ENCODE measurements at regions not wholly inside any gene's neighbourhood (a gene's known extent, or its start where the extent isn't known, plus 50 kb on each side); places are given as distances from the start of the nearest gene placed in this dataset.
"Not testable (repeated sequence)": the region's sequence is repeated elsewhere in the genome, so short reads cannot be mapped to it uniquely, and the experiment has no call there.

GRCh38 chr1:181173761-181174447, 85.4 kb downstream of the IER5 start:
- no peak for DNase-seq

- no peak for DNase-seq
Observed at GRCh38 chr1:181174861-181175260, 86.4 kb downstream of the IER5 start.

- no peak for DNase-seq
Observed at GRCh38 chr1:181175356-181175910, 86.9 kb downstream of the IER5 start.

DNA sequence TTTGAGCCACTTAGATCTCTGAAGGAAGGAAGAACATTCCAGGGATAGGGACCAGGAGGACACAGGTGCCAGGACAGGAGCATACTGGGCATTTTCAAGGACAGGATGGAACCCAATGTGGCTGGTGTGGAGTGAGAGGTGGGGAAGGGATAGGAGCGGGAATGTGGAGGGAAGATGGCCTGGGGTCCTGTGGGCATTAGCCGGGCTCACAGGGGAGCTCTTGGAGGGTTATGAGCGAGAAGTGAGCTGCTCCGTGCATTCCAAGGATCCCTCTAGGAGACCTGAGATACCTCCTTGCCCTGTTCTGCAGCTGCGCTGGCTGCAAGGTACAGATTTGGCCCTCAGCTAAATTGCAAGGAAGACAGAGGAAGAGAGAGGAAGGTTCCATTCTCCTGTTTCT, 87.5 kb downstream of the IER5 start:
- DNase-seq: no peak

DNA sequence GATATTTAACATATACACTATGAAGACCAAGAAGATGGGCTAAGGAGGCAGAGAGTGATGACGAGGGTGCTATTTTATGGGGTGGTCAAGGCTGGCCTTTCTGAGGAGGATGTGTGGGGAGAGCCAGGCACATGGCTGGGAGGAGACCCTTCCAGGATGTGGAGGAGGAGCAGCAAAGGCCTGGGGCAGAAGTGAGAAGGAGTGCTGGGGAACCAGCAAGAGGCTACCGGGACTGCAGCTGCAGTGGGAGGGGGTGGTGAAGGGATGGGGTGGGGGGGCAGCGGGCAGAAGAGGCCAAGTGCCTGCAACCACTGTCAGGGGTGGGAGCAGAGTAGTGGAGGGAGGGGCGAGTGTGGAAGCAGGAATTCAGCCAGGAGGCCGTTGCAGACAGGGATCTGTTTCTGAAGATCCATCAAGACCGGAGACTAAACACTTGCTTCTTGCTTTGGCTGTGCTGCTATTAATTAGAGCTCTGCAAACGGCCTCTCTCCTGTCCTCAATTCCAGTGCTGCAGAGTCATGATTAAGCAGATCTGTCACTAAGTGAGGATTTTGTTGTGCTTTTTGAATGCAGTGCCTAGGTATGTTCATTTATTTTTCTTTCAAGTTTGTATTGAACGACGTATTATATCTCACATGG, 89.9 kb downstream of the IER5 start:
- DNase-seq: no peak

GRCh38 chr1:181179279-181179986, 90.9 kb downstream of the IER5 start:
- DNase-seq: no peak

GRCh38 chr1:181179987-181180365, 91.5 kb downstream of the IER5 start:
- DNase-seq: peak; percentile 24

DNA sequence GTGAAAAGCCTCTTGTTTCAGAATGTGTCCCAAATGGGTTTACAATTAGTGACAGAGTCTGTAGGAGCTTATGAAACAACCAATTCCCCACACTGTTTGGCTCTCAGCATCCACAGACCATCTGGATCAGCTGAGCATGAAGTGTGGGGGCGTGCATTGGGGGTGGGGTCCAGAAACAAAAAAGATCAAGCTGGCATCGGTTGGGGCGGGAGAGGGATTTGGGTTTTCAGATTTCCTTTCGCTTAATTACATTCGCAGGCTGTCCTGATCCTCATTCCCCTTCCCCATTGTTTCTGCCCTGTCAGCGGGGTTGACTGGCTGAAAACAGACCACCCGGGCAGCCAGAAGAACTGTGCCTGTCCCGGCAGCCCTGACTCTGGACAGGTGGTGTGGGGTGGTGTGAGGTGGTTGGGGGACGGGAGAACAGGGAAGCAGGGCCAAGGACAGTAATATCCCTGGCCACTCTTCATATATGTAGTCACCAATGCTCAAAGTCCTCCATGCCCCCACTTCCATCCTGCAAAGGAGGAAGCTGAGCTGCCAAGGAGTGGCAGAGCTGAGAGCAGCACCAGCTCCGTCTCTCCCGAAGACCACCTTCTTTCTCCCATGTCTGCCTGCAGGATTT, 92.0 kb downstream of the IER5 start:
- DNase-seq: no peak

- no peak for DNase-seq
Observed at GRCh38 chr1:181181792-181182585, 93.5 kb downstream of the IER5 start.

DNA sequence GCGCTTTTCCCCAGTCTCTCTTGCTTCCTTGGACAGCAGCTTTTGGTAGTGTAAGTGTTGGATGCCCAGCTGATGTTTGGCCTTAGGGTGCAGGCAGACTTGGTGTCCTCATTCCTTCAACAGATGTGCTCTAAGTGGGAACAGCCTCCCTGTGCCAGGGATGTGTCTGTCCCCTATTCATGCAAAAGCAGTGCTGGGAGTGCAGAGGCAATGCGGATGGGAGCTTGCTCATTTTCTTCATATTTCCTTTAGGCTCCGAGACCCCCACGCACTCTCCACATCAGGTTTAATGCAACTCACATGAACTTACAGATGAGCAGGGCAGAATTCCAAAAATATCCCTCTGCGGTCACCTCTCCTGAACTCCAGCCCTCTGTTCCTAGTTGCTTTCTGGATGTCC, 96.1 kb downstream of the IER5 start:
- no peak for DNase-seq

- DNase-seq: no peak
Observed at GRCh38 chr1:181185461-181185860, 97.0 kb downstream of the IER5 start.

DNA sequence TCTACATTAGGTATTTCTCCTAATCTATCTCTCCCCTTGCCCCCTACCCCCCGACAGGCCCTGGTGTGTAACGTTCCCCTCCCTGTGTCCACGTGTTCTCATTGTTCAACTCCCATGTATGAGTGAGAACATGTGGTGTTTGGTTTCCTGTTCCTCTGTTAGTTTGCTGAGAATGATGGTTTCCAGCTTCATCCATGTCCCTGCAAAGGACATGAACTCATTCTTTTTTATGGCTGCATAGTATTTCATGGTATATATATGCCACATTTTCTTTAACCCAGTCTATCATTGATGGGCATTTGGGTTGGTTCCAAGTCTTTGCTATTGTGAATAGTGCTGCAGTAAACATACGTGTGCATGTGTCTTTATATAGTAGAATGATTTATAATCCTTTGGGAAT, 97.6 kb downstream of the IER5 start:
- not testable (repeated sequence) for DNase-seq

DNA sequence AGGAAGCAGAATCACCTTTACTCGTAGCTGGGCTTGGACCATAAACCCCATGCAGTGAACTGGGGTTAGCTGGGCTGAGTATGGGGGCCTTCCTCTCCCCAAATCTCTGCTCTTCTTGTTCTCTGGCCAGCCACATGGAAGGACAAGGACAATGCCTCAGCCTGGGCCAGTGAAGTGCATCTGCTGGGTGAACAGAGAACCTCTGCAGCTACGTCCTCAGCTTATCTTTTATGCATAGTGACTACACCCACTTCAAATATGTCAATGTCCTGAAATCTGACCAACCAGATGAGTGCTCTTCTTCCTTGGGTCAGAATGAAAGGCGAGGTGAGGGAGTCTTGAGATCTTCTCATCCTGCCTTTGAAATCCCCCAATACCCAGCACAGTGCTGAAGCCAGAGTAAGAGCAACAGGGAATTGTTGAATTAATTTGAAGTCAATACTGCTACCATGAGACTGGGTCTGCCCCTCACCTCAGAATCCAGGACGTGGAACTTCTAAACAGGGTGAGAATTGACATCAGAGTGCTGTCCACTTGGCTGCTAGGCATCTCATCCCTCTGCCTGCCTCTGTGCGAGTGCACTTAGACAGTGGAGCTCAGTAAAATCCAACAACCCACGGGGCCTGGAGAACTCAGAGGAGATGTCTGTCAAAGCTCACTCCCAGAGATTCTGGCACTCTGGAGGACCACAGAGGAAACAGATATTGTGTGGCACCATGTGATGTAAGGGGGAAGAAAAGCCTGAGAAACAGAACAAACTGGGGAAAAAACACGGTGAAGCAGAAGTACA, 99.0 kb downstream of the IER5 start:
- DNase-seq: no peak

GRCh38 chr1:181189245-181189644, 100.7 kb downstream of the IER5 start:
- no peak for DNase-seq

DNA sequence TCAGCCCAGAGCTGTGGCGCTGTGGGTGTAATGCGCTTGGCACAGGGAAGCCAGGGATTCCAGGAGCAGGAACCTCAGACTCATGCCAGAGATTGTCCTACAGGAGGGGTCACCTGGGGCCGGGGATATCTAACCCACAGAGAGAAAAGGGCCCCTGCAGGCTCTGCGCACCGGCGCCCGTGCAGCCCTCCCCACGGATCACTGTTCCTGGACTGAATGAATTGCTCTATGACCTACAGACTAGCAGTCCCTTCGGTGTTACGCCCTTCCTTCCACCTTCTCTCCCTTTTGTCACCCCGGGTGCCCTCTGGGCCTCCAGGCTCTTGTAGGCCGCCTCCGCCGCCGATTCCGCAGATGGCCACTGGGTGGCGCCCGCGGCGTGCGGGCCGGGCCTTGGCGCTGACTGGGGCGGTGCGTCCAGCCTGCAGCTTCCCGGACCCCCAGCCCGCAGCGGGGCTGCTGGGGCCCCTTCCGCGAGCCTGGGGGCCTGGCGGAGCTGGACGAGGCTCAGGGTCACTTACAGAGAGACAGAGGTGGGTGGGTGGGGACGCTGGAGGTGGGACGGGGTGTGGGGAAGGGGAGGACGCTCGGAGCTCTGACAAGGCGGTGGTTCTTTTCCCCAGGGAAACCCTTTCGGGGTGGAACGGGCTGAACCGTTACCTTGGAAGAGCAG, 101.3 kb downstream of the IER5 start:
- DNase-seq: peak; percentile 71

DNA sequence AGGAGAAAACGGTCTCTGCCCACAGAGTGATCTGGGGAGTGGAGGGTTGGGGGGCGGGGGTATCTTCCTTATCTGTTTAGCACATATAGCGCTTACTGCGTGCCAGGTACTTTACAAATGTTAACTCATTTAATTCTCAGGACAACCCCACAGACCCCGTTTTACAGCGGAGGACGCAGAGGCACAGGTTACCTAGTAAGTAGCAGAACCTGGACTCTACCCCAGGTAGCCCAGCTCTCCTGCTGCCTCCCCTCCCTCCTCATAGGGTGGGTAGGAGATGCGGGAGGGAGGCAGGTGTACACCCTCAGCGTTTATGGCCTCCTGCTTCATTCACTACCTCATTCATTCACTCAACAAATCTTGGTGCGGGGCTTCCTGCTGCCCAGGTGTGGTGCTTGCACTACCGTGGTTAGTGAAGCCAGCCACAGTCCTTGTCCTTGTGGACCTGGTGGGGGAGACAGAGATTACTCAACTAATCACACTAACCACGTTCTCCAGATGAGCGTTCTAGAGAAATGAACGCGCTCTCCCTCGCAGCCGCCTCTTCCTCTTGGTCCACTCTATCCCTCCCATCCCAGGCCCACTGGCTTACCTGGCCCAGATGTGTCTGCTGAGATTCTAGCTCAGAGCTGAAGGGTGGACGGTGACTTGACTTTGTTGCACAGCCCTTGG, 102.0 kb downstream of the IER5 start:
- no peak for DNase-seq

DNA sequence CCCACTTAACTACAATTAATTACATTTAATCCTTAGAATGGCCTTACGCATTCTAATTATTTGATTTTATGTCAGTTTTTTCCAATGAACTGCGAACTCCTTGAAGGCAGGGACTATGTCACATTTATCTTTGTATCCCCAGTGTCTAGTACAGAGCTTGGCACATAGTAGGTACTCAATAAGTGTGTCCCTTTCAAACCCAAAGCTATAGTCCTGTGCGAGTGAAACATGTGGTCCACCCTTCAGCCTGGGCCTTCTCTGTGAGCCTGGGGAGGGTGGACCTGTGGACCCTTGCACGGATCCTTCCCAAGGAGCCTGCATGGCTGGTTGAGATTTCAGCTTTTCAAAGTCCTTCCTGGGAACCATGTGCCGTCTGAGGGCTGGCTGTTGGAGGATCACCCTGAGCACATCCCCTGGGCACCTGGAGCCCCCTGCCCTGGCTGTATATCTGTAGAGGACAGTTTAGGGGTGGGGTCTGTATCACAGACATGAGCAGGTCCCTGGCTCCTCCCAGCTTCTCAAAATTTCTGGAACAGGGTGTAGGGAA, 103.1 kb downstream of the IER5 start:
- no peak for DNase-seq

DNA sequence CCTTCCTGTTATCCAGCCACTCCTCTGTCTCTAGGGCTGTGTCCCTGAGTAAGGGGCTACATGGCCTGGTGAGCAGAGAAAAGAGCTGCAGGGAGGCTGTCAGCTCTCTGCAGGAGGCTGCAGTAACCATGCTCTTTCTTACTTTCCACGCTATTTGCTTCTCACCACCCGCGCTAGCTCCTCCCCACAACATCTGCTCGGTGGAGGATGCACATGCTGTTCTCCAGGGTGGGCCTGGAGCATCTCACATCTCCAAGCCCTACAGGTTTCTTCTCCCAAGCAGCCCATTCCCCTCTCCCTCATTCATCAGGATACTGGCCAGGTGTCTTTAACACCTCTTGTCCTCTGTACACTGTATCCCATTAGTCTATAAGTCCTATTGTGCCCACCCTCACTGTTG, 103.8 kb downstream of the IER5 start:
- no peak for DNase-seq

DNA sequence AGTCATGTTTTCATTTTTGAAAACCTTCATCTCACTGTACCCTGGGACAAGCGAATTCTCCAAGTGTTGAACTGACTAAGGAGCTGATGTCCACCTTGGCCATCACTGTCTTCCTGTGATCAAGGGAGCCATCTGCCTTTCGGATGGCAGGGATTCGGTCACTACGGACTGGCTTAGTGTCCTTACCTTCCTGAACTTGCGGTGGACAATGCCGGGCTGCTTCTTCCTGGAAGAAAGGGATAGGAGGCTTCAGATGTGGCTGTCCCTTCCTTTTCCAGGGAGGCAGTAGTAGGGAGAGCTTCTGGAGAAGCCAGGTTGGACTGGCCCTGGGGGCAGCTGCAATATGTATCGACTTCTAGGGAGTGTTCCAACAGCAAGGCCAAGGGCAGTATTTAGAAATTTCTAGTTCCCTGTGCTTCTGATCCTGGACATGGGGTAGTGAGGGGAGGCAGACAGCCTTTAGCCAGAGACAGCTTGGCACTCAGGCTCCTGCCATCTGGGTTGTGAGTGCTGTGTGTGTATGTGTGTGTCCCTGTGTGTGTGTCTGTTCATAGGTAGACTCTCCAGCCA, 114.6 kb downstream of the IER5 start:
- no peak for DNase-seq

- DNase-seq: no peak
Observed at GRCh38 chr1:181204530-181204929, 116.0 kb downstream of the IER5 start.
